CD4-positive, alpha-beta T cell treated with Interleukin-15 for 1 hour (primary cell): ENCODE measurements at regions not wholly inside any gene's neighbourhood (a gene's known extent, or its start where the extent isn't known, plus 50 kb on each side); places are given as distances from the start of the nearest gene placed in this dataset.

ENCODE experiments used
- DNase-seq: peaks from one replicate; pipeline ENCODE4 v3.0.0-alpha.2; 2020

DNA sequence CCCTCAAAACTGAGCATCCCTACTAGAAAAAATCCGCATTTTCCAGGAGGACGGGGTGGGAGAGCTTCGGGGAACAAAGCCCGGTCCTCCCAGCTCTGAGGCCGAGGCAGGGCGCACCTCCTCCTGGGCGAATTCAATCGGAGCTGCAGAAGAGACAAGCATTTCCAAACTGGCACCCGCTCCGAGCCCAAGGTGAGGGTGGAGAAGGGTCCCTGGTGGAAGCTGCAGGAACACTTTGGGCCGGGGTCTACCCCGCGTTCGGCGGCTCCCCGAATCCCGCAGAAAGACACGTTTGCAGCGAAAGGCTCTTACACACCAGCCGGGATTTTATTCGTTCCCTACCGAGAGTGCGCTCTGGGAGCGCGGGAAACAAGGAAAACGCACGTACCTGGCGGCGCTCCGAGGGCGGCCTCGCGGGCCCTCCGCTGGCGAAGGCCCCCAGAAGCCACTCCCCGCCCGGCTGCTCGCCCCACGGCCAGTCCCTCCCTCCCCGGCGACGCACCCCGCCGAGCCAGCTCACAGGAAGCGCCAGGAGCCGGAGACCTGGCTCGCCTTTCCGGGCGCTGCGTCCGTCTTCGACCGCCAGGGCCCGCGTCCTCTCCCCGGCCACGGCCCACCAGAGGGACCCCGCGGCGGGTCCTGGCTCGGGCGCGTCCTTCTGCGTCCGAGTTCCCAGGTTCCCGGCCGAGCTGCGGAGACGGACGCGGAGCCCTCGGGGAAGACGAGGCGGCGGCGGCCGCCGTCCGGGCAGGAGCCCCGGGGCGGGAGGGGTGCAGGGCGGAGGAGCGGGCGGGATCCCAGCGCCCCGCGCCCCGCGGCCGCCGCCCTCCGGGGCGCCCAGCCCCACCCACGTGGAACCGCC lies 49.8 kb upstream of the BAHCC1 start:
- peak; percentile 57 for DNase-seq
